HEK293 (cell line): ENCODE measurements at regions not wholly inside any gene's neighbourhood (a gene's known extent, or its start where the extent isn't known, plus 50 kb on each side); places are given as distances from the start of the nearest gene placed in this dataset.

Source experiments
- SP2 ChIP-seq: fragments of 450-650 bp; formaldehyde crosslinking; IDR thresholded peaks from 2 replicates; pipeline ENCODE4 v1.5.1; 2016; ENCODE audit warnings: missing biosample characterization, missing genetic modification characterization
- ZFP37 ChIP-seq: fragments of 450-650 bp; formaldehyde crosslinking; IDR thresholded peaks from 2 replicates; pipeline ENCODE4 v1.5.1; 2016; ENCODE audit warnings: missing biosample characterization, missing genetic modification characterization
- ZNF274 ChIP-seq, 2 experiments: fragments of 200-500 bp in 1 of 2; fragments of 450-650 bp in 1 of 2; sonication (Bioruptor generic) in 1 of 2; formaldehyde crosslinking in 1 of 2; IDR thresholded peaks; 2 replicates each; pipeline versions ENCODE4 v1.5.1 to v1.6.1; 2014 to 2016; ENCODE audit warnings: borderline replicate concordance in 1 of 2, inconsistent platforms in 1 of 2, low read length in 1 of 2, missing biosample characterization in 1 of 2, missing genetic modification characterization in 1 of 2
- ZNF292 ChIP-seq: fragments of 450-650 bp; formaldehyde crosslinking; IDR thresholded peaks from 2 replicates; pipeline ENCODE4 v1.5.1; 2016; ENCODE audit warnings: low read depth, missing biosample characterization, missing genetic modification characterization, borderline replicate concordance
- TF ChIP-seq, protein P1 (sequence below): fragments of 450-650 bp; formaldehyde crosslinking; IDR thresholded peaks from 2 replicates; pipeline ENCODE4 v1.5.1; 2016; ENCODE audit warnings: missing biosample characterization, missing genetic modification characterization

DNA sequence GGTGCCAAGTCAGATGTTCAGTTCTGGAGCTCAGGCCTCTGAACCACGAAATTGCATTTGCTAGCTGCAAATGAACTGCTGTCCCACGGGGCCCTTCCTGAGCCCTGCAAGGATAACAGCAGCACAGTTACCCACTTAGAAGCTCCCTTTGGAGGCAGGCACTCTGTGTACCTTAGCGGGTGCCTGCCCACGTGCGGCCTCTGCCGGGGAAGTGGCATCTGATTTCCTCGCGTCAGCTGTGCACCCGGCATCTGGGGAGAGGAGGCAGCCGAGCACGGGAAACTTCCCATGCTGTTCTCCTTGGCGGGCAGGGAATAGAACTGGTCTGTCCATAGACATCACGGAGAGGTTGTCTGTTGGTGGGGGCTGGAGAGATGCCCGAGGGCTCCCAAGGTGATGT, 148.0 kb upstream of the C1orf174 start:
- TF ChIP-seq ZNF274 (IDR thresholded peaks at IDR 0.05; ENCODE audit: low read length) (no peak), ZNF274 (tag by site-specific recombination; IDR thresholded peaks at IDR 0.05; ENCODE audit: borderline replicate concordance) (no peak), ZNF292 (tag by site-specific recombination) (no peak), SP2 (tag by site-specific recombination) (no peak), ZFP37 (tag by site-specific recombination) (no peak)
- TF ChIP-seq, protein P1, sequence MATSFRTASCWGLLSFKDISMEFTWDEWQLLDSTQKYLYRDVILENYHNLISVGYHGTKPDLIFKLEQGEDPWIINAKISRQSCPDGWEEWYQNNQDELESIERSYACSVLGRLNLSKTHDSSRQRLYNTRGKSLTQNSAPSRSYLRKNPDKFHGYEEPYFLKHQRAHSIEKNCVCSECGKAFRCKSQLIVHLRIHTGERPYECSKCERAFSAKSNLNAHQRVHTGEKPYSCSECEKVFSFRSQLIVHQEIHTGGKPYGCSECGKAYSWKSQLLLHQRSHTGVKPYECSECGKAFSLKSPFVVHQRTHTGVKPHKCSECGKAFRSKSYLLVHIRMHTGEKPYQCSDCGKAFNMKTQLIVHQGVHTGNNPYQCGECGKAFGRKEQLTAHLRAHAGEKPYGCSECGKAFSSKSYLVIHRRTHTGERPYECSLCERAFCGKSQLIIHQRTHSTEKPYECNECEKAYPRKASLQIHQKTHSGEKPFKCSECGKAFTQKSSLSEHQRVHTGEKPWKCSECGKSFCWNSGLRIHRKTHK (tag by site-specific recombination), result no peak
